SU-DHL-6 (cell line): ENCODE measurements at regions not wholly inside any gene's neighbourhood (a gene's known extent, or its start where the extent isn't known, plus 50 kb on each side); places are given as distances from the start of the nearest gene placed in this dataset.

Experiments
- H2AFZ ChIP-seq: fragments of 200-600 bp; sonication (generic); 2 replicates; pipeline ENCODE4 v1.6.1; 2014; ENCODE audit warnings: low read depth, mild to moderate bottlenecking, moderate library complexity, mixed read lengths, antibody characterized with exemption, low read length; ENCODE audit not compliant: severe bottlenecking
- H3F3A ChIP-seq: fragments of 200-600 bp; shearing (Covaris generic); 2 replicates; pipeline ENCODE4 v1.6.0; 2016; ENCODE audit warnings: antibody characterized with exemption, mild to moderate bottlenecking; ENCODE audit not compliant: insufficient read depth
- H3K27ac ChIP-seq: fragments of 200-600 bp; sonication (generic); 2 replicates; pipeline ENCODE4 v1.5.1; 2016; ENCODE audit warnings: low read depth, mild to moderate bottlenecking, low read length, moderate library complexity, mixed read lengths
- H3K27me3 ChIP-seq: fragments of 200-600 bp; sonication (generic), shearing (Covaris generic); 2 replicates; pipeline ENCODE4 v1.6.0; 2014; ENCODE audit warnings: mild to moderate bottlenecking, low read length
- H3K36me3 ChIP-seq: fragments of 200-600 bp; sonication (generic); 2 replicates; pipeline ENCODE4 v1.6.1; 2014; ENCODE audit warnings: mild to moderate bottlenecking, low read length, mixed read lengths
- H3K4me2 ChIP-seq: fragments of 300-600, 200-600 bp; shearing (Covaris generic), sonication (generic); 2 replicates; pipeline ENCODE4 v1.6.0; 2014; ENCODE audit warnings: low read length, low read depth, mild to moderate bottlenecking; ENCODE audit not compliant: poor library complexity, severe bottlenecking
- H3K4me3 ChIP-seq: fragments of 200-600 bp; sonication (generic); 2 replicates; pipeline ENCODE4 v1.5.1; 2014; ENCODE audit warnings: antibody characterized with exemption, low read length, mild to moderate bottlenecking, mixed read lengths; ENCODE audit not compliant: insufficient read depth, poor library complexity, severe bottlenecking
- H3K79me2 ChIP-seq: fragments of 200-600 bp; sonication (generic); 2 replicates; pipeline ENCODE4 v1.6.1; 2014; ENCODE audit warnings: mild to moderate bottlenecking, low read length, moderate library complexity; ENCODE audit not compliant: insufficient read depth
- H3K9ac ChIP-seq: fragments of 200-600 bp; sonication (generic); 2 replicates; pipeline ENCODE4 v1.7.0; 2014; ENCODE audit warnings: mild to moderate bottlenecking, low read length
- H3K9me2 ChIP-seq: fragments of 200-600 bp; sonication (generic); replicated peaks from 2 replicates; pipeline ENCODE4 v1.6.1; 2014; ENCODE audit warnings: low read length; ENCODE audit not compliant: insufficient read depth
- H3K9me3 ChIP-seq: fragments of 200-600 bp; sonication (generic); 2 replicates; pipeline ENCODE4 v1.6.1; 2014; ENCODE audit warnings: low read length, mixed read lengths; ENCODE audit not compliant: insufficient read depth
- H4K20me1 ChIP-seq: fragments of 200-600 bp; sonication (generic); 2 replicates; pipeline ENCODE4 v1.6.1; 2014; ENCODE audit warnings: low read depth, mild to moderate bottlenecking, antibody characterized with exemption, low read length, moderate library complexity, mixed read lengths
- CTCF ChIP-seq: fragments of 200-600 bp; sonication (generic); IDR thresholded peaks from one replicate; pipeline ENCODE4 v1.5.1; 2017; ENCODE audit warnings: antibody characterized with exemption, mild to moderate bottlenecking, low read length, moderate library complexity; ENCODE audit not compliant: insufficient read depth, poor library complexity, severe bottlenecking
- EZH2phosphoT487 ChIP-seq: fragments of 200-600 bp; sonication (generic), shearing (Covaris generic); conservative IDR thresholded peaks from 2 replicates; pipeline ENCODE4 v1.6.1; 2018; ENCODE audit warnings: mild to moderate bottlenecking, antibody characterized with exemption, low read length, moderate library complexity, mixed read lengths

GRCh38 chr11:116481126-116481675 lies 291.6 kb downstream of the BUD13 start:
- no peaks in the 10 kb centered on the region for H3K9me3 ChIP-seq
- no peaks in the 10 kb centered on the region for H3K27me3 ChIP-seq
- no peaks in the 10 kb centered on the region for H3K36me3 ChIP-seq
- no peak overlapping the region for H3K4me3 ChIP-seq
- H3K79me2 ChIP-seq = no peaks in the 10 kb centered on the region
- H4K20me1 ChIP-seq = no peaks in the 10 kb centered on the region
- no peak overlapping the region for H3K4me2 ChIP-seq
- no peak overlapping the region for H3K27ac ChIP-seq
- TF ChIP-seq CTCF (no peak), EZH2phosphoT487 (no peak)
- no peak overlapping the region for H2AFZ ChIP-seq
- H3K9ac ChIP-seq = no peak overlapping the region
- no peaks in the 10 kb centered on the region for H3K9me2 ChIP-seq
- no peaks in the 10 kb centered on the region for H3F3A ChIP-seq

GRCh38 chr11:116478669-116479668 lies 293.8 kb downstream of the BUD13 start:
- H3F3A ChIP-seq = no peaks in the 10 kb centered on the region
- no peak overlapping the region for H3K27ac ChIP-seq
- TF ChIP-seq EZH2phosphoT487 (no peak), CTCF (no peak)
- no peak overlapping the region for H3K4me3 ChIP-seq
- H3K9ac ChIP-seq = no peak overlapping the region
- H3K4me2 ChIP-seq = no peak overlapping the region
- no peak overlapping the region for H2AFZ ChIP-seq
- H4K20me1 ChIP-seq = no peaks in the 10 kb centered on the region
- H3K36me3 ChIP-seq = no peaks in the 10 kb centered on the region
- H3K9me2 ChIP-seq = no peaks in the 10 kb centered on the region
- no peaks in the 10 kb centered on the region for H3K79me2 ChIP-seq
- H3K9me3 ChIP-seq = no peaks in the 10 kb centered on the region
- no peaks in the 10 kb centered on the region for H3K27me3 ChIP-seq

- no peaks in the 10 kb centered on the region for H3K9me3 ChIP-seq
- no peak overlapping the region for H2AFZ ChIP-seq
- H3K79me2 ChIP-seq = no peaks in the 10 kb centered on the region
- H3K4me2 ChIP-seq = no peak overlapping the region
- no peaks in the 10 kb centered on the region for H3K27me3 ChIP-seq
- H3F3A ChIP-seq = no peaks in the 10 kb centered on the region
- no peaks in the 10 kb centered on the region for H4K20me1 ChIP-seq
- no peak overlapping the region for H3K4me3 ChIP-seq
- H3K9ac ChIP-seq = no peak overlapping the region
- no peak overlapping the region for H3K27ac ChIP-seq
- H3K36me3 ChIP-seq = no peaks in the 10 kb centered on the region
- no peaks in the 10 kb centered on the region for H3K9me2 ChIP-seq
- TF ChIP-seq CTCF = no peak
- TF ChIP-seq EZH2phosphoT487 = no peak
These were observed 294.6 kb downstream of the BUD13 start for GRCh38 chr11:116478205-116478604.
